ENCODE measurements at regions not wholly inside any gene's neighbourhood (a gene's known extent, or its start where the extent isn't known, plus 50 kb on each side); places are given as distances from the start of the nearest gene placed in this dataset.

DNA sequence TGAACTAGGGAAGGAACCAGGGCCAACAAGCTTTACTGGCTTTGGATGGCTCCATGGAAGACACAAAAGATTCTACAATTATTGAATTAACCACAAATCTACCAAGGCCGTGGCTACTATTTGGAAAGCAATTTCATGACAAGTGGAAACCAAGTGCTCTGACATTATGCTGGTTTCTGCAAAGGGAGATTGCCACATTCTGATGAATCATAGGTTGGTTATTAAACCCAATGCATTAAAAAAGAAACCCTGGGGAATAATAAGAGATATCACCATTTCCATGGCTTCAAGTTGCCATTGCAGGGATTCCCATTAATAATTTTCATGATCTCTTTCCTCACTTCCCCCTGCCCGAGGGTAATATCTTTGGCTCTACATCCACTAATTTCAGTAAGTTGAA, 359.2 kb upstream of the NCAM2 start:
- Histone ChIP-seq H3K4ac (ENCODE audit: low read depth, low read length) (no peak overlapping the region), H2BK5ac (ENCODE audit: low read depth, low read length, poor library complexity) (no peak overlapping the region), H3K9me3 (ENCODE audit: insufficient read depth, low read depth, low read length) (no peaks in the 10 kb centered on the region), H3K4me1 (ENCODE audit: control insufficient read depth in 1 of 2, insufficient read depth in 2 of 2, low read length in 2 of 2) (no peaks in the 10 kb centered on the region), H2AK5ac (ENCODE audit: low read length) (no peak overlapping the region), H3K79me1 (ENCODE audit: low read length) (no peaks in the 10 kb centered on the region), H2BK12ac (ENCODE audit: low read length) (no peak overlapping the region), H3K23ac (ENCODE audit: low read length) (no peak overlapping the region), H3K27me3 (ENCODE audit: insufficient read depth, low read length) (no peaks in the 10 kb centered on the region), H2BK120ac (ENCODE audit: insufficient read depth, low read length, poor library complexity) (no peak overlapping the region), H3K27ac (ENCODE audit: low read depth, low read length) (no peak overlapping the region), H3K9ac (ENCODE audit: low read length) (no peak overlapping the region), H3K4me3 (ENCODE audit: low read depth, low read length) (no peak overlapping the region), H3K36me3 (ENCODE audit: control insufficient read depth in 1 of 2, insufficient read depth in 2 of 2, low read length in 2 of 2) (no peaks in the 10 kb centered on the region), H3K18ac (ENCODE audit: low read length) (no peak overlapping the region), H3K4me2 (ENCODE audit: low read length) (no peak overlapping the region), H4K8ac (ENCODE audit: low read depth, low read length) (no peak overlapping the region), H2AFZ (ENCODE audit: insufficient read depth, low read length, poor library complexity) (no peak overlapping the region), H3K14ac (ENCODE audit: low read length) (no peak overlapping the region), H4K12ac (ENCODE audit: low read depth, low read length) (no peak overlapping the region), H3K79me2 (ENCODE audit: control insufficient read depth, insufficient read depth, low read length, poor library complexity) (no peaks in the 10 kb centered on the region), H4K91ac (ENCODE audit: low read depth, low read length) (no peak overlapping the region)
- DNase-seq, result no peak
- no CpG with 5 or more reads among the region's 2 CpGs for WGBS (ENCODE audit: extremely low coverage, insufficient coverage, insufficient read length)

DNA sequence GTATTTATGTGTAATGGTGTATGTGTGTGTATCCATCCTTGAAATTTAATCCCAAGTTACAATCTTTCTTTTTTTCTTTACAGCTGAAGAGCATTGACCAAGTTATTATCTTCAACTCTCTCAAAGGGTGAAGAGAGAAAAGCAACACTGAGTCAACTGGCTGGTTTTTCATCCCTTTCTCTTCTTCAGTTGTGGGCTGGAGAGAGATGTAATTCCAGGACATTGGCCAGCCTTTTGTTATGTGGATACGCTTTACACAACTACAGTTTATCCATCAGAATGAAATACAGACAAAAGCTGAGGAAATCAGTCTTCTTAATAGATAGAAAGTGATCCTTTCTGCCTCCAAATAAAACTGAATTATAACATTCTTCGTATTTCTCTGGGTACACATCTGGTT, 357.0 kb upstream of the NCAM2 start:
- Histone ChIP-seq H4K91ac (ENCODE audit: low read depth, low read length) (no peak overlapping the region), H3K79me1 (ENCODE audit: low read length) (no peaks in the 10 kb centered on the region), H3K27ac (ENCODE audit: low read depth, low read length) (no peak overlapping the region), H3K79me2 (ENCODE audit: control insufficient read depth, insufficient read depth, low read length, poor library complexity) (no peaks in the 10 kb centered on the region), H3K4me2 (ENCODE audit: low read length) (no peak overlapping the region), H3K4me1 (ENCODE audit: control insufficient read depth in 1 of 2, insufficient read depth in 2 of 2, low read length in 2 of 2) (no peaks in the 10 kb centered on the region), H3K23ac (ENCODE audit: low read length) (no peak overlapping the region), H4K8ac (ENCODE audit: low read depth, low read length) (no peak overlapping the region), H3K36me3 (ENCODE audit: control insufficient read depth in 1 of 2, insufficient read depth in 2 of 2, low read length in 2 of 2) (no peaks in the 10 kb centered on the region), H2BK120ac (ENCODE audit: insufficient read depth, low read length, poor library complexity) (no peak overlapping the region), H3K27me3 (ENCODE audit: insufficient read depth, low read length) (no peaks in the 10 kb centered on the region), H3K14ac (ENCODE audit: low read length) (no peak overlapping the region), H2BK5ac (ENCODE audit: low read depth, low read length, poor library complexity) (no peak overlapping the region), H2BK12ac (ENCODE audit: low read length) (no peak overlapping the region), H3K9ac (ENCODE audit: low read length) (no peak overlapping the region), H3K4ac (ENCODE audit: low read depth, low read length) (no peak overlapping the region), H2AFZ (ENCODE audit: insufficient read depth, low read length, poor library complexity) (no peak overlapping the region), H3K4me3 (ENCODE audit: low read depth, low read length) (no peak overlapping the region), H3K9me3 (ENCODE audit: insufficient read depth, low read depth, low read length) (peaks cover 4% of the 10 kb centered on the region), H4K12ac (ENCODE audit: low read depth, low read length) (no peak overlapping the region), H3K18ac (ENCODE audit: low read length) (no peak overlapping the region), H2AK5ac (ENCODE audit: low read length) (no peak overlapping the region)
- no peak for DNase-seq
- no CpG with 5 or more reads among the region's 2 CpGs for WGBS (ENCODE audit: extremely low coverage, insufficient coverage, insufficient read length)

DNA sequence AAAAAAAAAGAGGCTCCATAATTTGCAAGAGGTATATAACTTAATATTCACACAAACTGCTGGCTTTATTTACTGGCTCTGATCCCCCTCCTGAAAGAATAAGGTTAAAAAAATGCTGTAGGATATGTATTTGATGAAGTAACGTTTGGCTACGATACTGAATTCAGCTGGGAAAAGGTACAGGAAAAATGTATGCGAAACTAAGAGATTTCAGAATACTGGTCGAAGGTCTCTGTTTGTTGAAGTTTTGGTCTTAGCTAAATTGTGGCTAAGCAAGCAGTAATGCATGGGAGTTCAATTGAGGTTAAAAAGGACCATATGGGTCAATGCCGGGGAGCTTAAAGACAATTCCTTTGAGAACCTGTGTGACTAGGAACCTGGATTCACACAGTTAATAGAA, 355.5 kb upstream of the NCAM2 start:
- Histone ChIP-seq H3K9me3 (ENCODE audit: insufficient read depth, low read depth, low read length) (peaks cover 8% of the 10 kb centered on the region), H3K36me3 (ENCODE audit: control insufficient read depth in 1 of 2, insufficient read depth in 2 of 2, low read length in 2 of 2) (no peaks in the 10 kb centered on the region), H4K91ac (ENCODE audit: low read depth, low read length) (no peak overlapping the region), H2AFZ (ENCODE audit: insufficient read depth, low read length, poor library complexity) (no peak overlapping the region), H2BK120ac (ENCODE audit: insufficient read depth, low read length, poor library complexity) (no peak overlapping the region), H2BK5ac (ENCODE audit: low read depth, low read length, poor library complexity) (no peak overlapping the region), H3K18ac (ENCODE audit: low read length) (no peak overlapping the region), H2AK5ac (ENCODE audit: low read length) (no peak overlapping the region), H3K14ac (ENCODE audit: low read length) (no peak overlapping the region), H3K27me3 (ENCODE audit: insufficient read depth, low read length) (no peaks in the 10 kb centered on the region), H3K27ac (ENCODE audit: low read depth, low read length) (no peak overlapping the region), H3K4me2 (ENCODE audit: low read length) (no peak overlapping the region), H3K9ac (ENCODE audit: low read length) (no peak overlapping the region), H2BK12ac (ENCODE audit: low read length) (no peak overlapping the region), H3K23ac (ENCODE audit: low read length) (no peak overlapping the region), H3K79me2 (ENCODE audit: control insufficient read depth, insufficient read depth, low read length, poor library complexity) (no peaks in the 10 kb centered on the region), H4K12ac (ENCODE audit: low read depth, low read length) (no peak overlapping the region), H3K4ac (ENCODE audit: low read depth, low read length) (no peak overlapping the region), H3K4me1 (ENCODE audit: control insufficient read depth in 1 of 2, insufficient read depth in 2 of 2, low read length in 2 of 2) (no peaks in the 10 kb centered on the region), H3K79me1 (ENCODE audit: low read length) (no peaks in the 10 kb centered on the region), H4K8ac (ENCODE audit: low read depth, low read length) (no peak overlapping the region), H3K4me3 (ENCODE audit: low read depth, low read length) (no peak overlapping the region)
- no CpG with 5 or more reads among the region's 5 CpGs for WGBS (ENCODE audit: extremely low coverage, insufficient coverage, insufficient read length)
- DNase-seq, result no peak

GRCh38 chr21:20644552-20644951, 353.7 kb upstream of the NCAM2 start:
- no peaks in the 10 kb centered on the region for H3K36me3 ChIP-seq (ENCODE audit: control insufficient read depth in 1 of 2, insufficient read depth in 2 of 2, low read length in 2 of 2)
- H3K9ac ChIP-seq (ENCODE audit: low read length), result no peak overlapping the region
- WGBS (ENCODE audit: extremely low coverage, insufficient coverage, insufficient read length), result no CpG with 5 or more reads among the region's 2 CpGs
- H3K4me3 ChIP-seq (ENCODE audit: low read depth, low read length), result no peak overlapping the region
- H2BK5ac ChIP-seq (ENCODE audit: low read depth, low read length, poor library complexity), result no peak overlapping the region
- H3K18ac ChIP-seq (ENCODE audit: low read length), result no peak overlapping the region
- H3K14ac ChIP-seq (ENCODE audit: low read length), result no peak overlapping the region
- no peak overlapping the region for H2AFZ ChIP-seq (ENCODE audit: insufficient read depth, low read length, poor library complexity)
- no peak overlapping the region for H3K4ac ChIP-seq (ENCODE audit: low read depth, low read length)
- no peak overlapping the region for H3K4me2 ChIP-seq (ENCODE audit: low read length)
- H3K9me3 ChIP-seq (ENCODE audit: insufficient read depth, low read depth, low read length), result peaks cover 8% of the 10 kb centered on the region
- no peak overlapping the region for H4K8ac ChIP-seq (ENCODE audit: low read depth, low read length)
- no peaks in the 10 kb centered on the region for H3K79me1 ChIP-seq (ENCODE audit: low read length)
- no peak overlapping the region for H2BK12ac ChIP-seq (ENCODE audit: low read length)
- no peaks in the 10 kb centered on the region for H3K27me3 ChIP-seq (ENCODE audit: insufficient read depth, low read length)
- H4K91ac ChIP-seq (ENCODE audit: low read depth, low read length), result no peak overlapping the region
- H3K23ac ChIP-seq (ENCODE audit: low read length), result no peak overlapping the region
- no peak overlapping the region for H4K12ac ChIP-seq (ENCODE audit: low read depth, low read length)
- no peaks in the 10 kb centered on the region for H3K4me1 ChIP-seq (ENCODE audit: control insufficient read depth in 1 of 2, insufficient read depth in 2 of 2, low read length in 2 of 2)
- H3K27ac ChIP-seq (ENCODE audit: low read depth, low read length), result no peak overlapping the region
- no peak overlapping the region for H2BK120ac ChIP-seq (ENCODE audit: insufficient read depth, low read length, poor library complexity)
- DNase-seq, result no peak
- H3K79me2 ChIP-seq (ENCODE audit: control insufficient read depth, insufficient read depth, low read length, poor library complexity), result no peaks in the 10 kb centered on the region
- no peak overlapping the region for H2AK5ac ChIP-seq (ENCODE audit: low read length)
